GM18861 (cell line): ENCODE measurements at regions not wholly inside any gene's neighbourhood (a gene's known extent, or its start where the extent isn't known, plus 50 kb on each side); places are given as distances from the start of the nearest gene placed in this dataset.

ENCODE experiments used
- ATAC-seq: cut with Tn5 transposase; IDR thresholded peaks from one replicate; pipeline ENCODE4 v1.9.1; 2021; ENCODE audit not compliant: unreplicated experiment

GRCh38 chr9:90979138-90979551, 177.5 kb downstream of the SYK start:
- no peak for ATAC-seq

DNA sequence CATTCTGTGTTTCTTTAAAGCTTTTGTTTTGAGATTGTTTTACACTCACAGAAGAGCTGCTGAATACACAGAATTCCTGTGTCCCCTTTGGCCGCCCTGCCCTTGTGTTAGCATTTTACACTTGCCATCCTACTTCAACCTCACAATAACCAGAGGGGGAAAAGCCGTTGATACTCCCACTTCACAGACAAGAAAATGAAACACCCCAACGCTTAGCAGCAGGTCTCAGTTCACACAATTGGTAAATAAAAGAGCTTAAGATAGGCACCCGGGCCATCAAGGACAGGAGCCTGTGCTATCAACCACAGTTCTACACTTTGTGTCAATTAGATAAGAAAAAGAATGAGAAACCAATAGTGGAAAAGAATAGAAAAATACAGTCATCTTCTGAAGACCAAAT, 178.0 kb downstream of the SYK start:
- ATAC-seq, result no peak

DNA sequence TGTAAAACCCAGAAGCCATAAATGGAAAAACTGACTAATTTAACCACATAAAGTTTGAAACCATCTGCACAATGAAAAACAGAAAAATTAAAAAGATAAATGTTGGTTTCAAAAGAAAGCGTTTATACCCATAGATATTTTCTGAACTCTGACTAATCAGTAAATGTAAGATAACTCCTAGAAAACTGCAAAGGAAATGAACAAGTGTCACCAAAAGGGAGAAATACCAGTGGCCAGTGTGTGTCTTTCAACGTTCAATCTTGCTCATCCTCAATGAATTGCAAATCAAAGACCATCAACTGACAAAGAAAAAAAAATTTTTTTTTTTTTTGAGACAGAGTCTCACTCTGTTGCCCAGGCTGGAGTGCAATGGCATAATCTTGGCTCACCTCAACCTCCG, 180.1 kb downstream of the SYK start:
- ATAC-seq, result no peak

- ATAC-seq, result no peak
Measured at GRCh38 chr9:90983394-90983793, 181.8 kb downstream of the SYK start.

DNA sequence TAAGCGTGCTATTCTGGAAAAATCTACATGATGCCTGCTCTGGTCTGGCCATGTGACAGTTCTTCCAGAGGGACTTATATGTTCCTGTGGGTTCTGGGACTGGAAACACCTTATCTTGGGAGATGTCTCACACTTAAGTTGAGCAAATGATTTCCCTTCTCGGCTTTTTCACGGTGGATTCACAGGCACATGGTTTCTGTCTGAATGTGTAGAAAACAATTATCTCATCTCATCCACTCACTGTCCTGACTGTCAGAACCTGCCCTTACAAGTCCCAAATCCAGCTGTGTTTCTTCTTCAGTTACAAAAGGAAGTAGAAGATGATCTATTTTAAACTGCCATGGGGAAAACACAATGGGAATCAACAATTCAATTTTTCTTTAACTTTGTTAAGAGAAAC, 184.0 kb downstream of the SYK start:
- ATAC-seq, result no peak

DNA sequence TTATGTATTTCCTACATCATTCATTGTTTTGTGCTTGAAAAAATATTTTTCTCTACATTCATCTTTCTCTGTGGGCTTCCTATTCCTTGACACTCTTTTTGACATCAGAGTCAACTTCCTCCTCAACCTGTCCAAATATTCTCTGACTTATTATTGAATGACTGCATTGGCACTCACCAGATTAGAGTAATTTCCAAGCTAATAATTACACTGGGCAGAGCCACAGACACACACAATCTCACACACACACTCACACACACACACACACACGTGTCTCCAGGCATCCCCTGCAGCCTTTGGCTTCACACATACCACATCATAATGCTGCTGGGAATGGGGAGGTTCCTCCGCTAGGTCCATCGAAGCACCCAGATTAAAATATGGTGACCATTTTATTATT, 184.5 kb downstream of the SYK start:
- ATAC-seq, result no peak

DNA sequence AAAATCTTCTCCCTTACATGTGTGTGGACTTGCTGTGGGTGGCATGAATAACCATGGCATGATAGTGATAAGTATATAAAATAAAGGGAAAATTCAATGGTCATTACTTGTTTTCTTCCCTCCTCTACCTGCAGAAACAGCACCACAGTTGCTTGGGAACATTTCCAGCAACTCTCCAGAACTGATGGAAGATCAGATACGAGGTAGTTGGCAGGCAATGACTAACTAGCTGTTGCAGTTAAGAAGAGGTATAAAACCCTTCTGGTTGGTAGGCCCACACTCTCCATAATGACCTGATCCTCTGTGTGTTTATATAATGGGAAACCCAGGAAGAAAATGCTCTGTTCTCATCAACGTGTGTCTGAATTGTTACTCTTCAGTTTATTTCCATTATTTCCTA, 185.9 kb downstream of the SYK start:
- ATAC-seq, result no peak

DNA sequence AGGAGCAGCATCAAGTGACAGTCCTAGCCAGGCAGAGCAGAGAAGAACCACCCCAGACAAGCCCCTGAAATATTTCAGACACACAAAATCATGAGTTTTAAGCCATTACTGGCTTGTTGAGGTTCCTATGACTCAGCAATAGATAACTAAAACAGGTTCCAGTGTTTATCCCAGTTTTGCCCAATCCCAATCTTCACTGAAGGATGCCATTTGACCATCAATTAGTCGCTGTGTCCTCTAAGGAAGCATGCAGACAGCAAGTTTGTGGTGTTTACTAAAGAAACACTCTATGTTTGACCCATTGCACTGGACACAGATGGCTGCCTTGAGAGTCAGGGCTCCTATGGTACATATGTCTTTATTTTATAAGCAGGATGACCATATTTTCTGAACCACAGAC, 186.7 kb downstream of the SYK start:
- ATAC-seq, result no peak

GRCh38 chr9:90991953-90992352, 190.3 kb downstream of the SYK start:
- ATAC-seq, result no peak

GRCh38 chr9:90995516-90995915, 193.9 kb downstream of the SYK start:
- no peak for ATAC-seq

- no peak for ATAC-seq
Measured at GRCh38 chr9:90996154-90997065, 194.8 kb downstream of the SYK start.

- ATAC-seq, result no peak
Measured at GRCh38 chr9:90998573-90998972, 197.0 kb downstream of the SYK start.

DNA sequence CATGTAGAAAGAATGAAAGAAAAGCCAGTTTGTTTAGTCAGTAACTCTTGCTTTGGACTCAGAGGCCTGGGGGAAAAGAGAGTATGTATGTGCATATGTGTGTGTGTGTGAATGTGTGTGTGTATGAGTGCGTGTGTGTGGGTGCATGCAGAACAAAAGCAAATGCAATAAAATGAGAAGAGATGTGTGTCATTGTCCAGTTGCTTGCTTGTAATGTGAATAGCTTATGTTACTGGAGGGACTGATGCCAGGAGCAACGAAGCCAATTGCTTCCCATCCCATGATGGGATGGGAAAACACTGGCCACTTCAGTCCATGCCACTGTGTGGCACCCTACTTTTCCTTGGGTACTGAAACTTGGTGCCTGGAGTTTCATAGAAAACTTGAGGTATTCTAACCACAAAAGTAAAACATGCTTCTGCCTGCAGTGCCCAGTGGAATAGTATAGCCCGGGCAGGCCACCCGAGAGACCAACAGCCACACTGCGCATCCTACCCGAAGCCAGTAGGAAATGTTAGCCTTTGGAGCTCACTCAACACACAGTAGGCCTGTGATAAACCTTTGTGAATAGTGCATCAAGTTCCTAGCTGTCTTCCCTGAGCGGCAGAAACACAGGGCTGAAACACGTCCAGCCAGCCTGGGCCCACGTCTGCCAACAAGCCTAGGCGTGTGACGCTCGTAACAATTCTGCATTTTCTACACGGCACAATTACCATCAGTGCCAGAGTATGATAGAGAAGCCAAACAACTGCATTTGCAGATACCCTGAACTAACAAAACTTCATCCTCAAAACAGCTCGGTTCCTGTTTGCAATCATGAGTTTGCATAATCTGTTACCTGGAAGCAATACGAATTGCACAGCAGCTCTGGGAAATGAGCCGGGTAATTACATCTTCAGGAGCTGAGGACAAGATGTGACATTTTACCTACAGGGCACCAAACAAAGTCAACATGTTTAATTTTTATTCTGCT, 198.1 kb downstream of the SYK start:
- ATAC-seq, result no peak

DNA sequence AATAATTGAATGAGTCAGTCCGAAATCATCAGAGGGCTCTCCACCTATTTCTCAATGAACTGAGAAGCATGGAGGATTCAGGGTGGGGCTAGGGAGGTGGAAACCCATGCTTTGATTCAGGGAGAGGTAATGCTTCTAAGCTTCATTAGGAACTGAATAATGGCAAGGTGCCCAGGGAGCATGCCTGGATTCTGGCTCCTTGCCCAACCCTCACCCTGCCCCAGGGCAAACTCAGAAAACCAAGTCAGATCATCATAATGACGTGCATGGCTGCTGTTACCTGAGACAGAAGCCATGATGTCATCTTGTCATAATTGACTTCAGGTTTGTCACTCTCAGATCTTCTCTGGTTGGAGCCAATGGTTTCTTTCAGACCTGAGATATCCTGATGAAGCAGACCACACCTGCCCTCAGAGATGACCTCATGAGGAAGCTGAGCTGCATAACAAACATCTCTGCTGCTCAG, 199.6 kb downstream of the SYK start:
- no peak for ATAC-seq

DNA sequence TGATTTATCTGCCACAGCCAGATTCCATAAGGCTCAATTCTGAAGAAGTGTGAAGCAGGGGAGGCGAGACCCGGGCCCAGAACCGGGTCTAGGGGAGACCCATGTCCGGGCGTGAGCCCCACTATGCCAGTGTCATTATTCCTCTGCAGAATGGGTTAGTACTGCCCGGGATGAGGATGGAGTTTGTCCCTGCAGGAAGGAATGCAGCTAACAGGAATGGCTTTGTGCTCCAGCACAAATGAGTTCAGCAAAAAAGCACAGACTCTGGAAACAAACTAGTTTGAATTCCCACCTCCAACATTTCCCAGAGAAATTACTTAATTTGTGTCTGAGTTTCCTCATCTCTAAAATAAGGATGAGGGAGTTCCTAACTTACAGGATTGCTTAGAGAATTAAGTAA, 202.9 kb downstream of the SYK start:
- ATAC-seq, result no peak

GRCh38 chr9:91004992-91005391, 203.4 kb downstream of the SYK start:
- no peak for ATAC-seq

GRCh38 chr9:91006046-91006445, 204.4 kb downstream of the SYK start:
- ATAC-seq, result no peak

- ATAC-seq, result no peak
Measured at GRCh38 chr9:91008568-91008967, 206.9 kb downstream of the SYK start.

DNA sequence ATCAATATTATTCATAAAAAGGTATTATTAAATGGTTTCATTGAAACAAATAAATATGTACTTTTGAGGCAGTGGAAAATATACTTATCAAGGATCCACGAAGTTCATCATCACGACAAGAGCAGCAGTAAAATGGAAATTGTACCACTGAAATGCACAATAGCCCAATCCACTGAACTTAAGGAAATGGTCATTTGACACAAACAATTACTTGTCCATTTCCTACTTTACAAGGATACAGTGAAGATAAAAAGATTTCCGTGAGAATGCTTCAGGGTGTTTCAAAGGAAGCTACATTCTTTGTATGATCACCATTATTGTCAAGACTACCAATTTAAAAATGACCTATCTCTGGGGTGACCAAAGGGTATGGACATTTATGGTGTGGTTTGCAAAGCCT, 210.3 kb downstream of the SYK start:
- ATAC-seq, result no peak

GRCh38 chr9:91012933-91013841, 211.6 kb downstream of the SYK start:
- ATAC-seq, result no peak

DNA sequence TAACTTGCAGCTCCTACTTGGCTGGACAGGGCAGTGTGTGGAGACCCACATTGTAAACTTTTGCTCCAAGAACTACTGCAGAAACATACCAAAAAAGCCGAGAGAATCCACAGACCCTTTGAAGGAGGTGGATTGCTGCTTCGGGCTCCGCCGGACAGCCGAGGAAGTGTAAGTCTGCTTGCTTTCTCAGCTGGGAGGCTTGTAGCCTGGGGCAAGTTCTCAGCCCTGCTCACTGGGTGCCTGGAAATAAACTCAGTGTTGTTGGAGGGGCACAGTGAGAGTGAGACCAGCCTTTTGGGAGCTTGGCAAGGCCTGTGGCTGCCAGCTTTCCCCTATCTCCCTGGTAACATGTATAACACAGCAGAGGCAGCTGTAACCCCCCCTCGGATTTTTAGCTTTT, 215.6 kb downstream of the SYK start:
- ATAC-seq, result no peak
